Lower leg skin (tissue), 3 donors: ENCODE measurements at regions not wholly inside any gene's neighbourhood (a gene's known extent, or its start where the extent isn't known, plus 50 kb on each side); places are given as distances from the start of the nearest gene placed in this dataset.

Source experiments
- CTCF ChIP-seq, 3 donors: fragments of 450-650 bp; IDR thresholded peaks; one replicate each; pipeline ENCODE4 v1.5.1; 2016; ENCODE audit warnings: antibody characterized with exemption in 3 of 3, mild to moderate bottlenecking in 3 of 3, moderate library complexity in 2 of 3
- POLR2A ChIP-seq, 2 donors: fragments of 450-650 bp; IDR thresholded peaks; one replicate each; pipeline ENCODE4 v1.6.1; 2016 to 2017; ENCODE audit warnings: antibody characterized with exemption in 2 of 2, mild to moderate bottlenecking in 1 of 2, moderate library complexity in 1 of 2

- TF ChIP-seq CTCF (IDR thresholded peaks at IDR 0.05) (no peak), POLR2A (IDR thresholded peaks at IDR 0.05) (no peak)
Measured at GRCh38 chr20:7695635-7696034, 244.6 kb downstream of the HAO1 start.
